WERI-Rb-1 (cell line): ENCODE measurements at regions not wholly inside any gene's neighbourhood (a gene's known extent, or its start where the extent isn't known, plus 50 kb on each side); places are given as distances from the start of the nearest gene placed in this dataset.

Experiments
- DNase-seq: peaks from one replicate; pipeline ENCODE4 v3.0.0-alpha.2; 2020
- H3K27ac ChIP-seq: fragments of 250-450 bp; sonication (Bioruptor Pico); 2 replicates; pipeline ENCODE4 v1.5.1; 2020; ENCODE audit warnings: mild to moderate bottlenecking, moderate library complexity
- H3K27me3 ChIP-seq: fragments of 250-450 bp; sonication (Bioruptor Pico); 2 replicates; pipeline ENCODE4 v1.5.1; 2021; ENCODE audit warnings: mild to moderate bottlenecking, low read depth, moderate library complexity; ENCODE audit not compliant: insufficient read depth, severe bottlenecking
- H3K36me3 ChIP-seq: fragments of 250-450 bp; sonication (Bioruptor Pico); 2 replicates; pipeline ENCODE4 v1.5.1; 2020; ENCODE audit warnings: mild to moderate bottlenecking, moderate library complexity
- H3K4me3 ChIP-seq: 2 replicates; pipeline ENCODE4 v1.5.1; 2011; ENCODE audit warnings: low read depth, mild to moderate bottlenecking, control low read depth, low read length
- H3K9me3 ChIP-seq: fragments of 250-450 bp; sonication (Bioruptor Pico); 2 replicates; pipeline ENCODE4 v1.5.1; 2021; ENCODE audit warnings: mild to moderate bottlenecking, moderate library complexity; ENCODE audit not compliant: severe bottlenecking
- CTCF ChIP-seq: IDR thresholded peaks from 2 replicates; pipeline ENCODE4 v1.5.1; 2011; ENCODE audit warnings: low read depth, mild to moderate bottlenecking, control low read depth, inconsistent platforms, low read length

GRCh38 chr18:73756256-73757091 lies 391.2 kb downstream of the FBXO15 start:
- Histone ChIP-seq H3K9me3 (no peaks in the 10 kb centered on the region), H3K36me3 (no peaks in the 10 kb centered on the region), H3K27ac (no peak overlapping the region), H3K4me3 (no peak overlapping the region), H3K27me3 (no peaks in the 10 kb centered on the region)
- no peak for DNase-seq
- TF ChIP-seq CTCF: no peak

DNA sequence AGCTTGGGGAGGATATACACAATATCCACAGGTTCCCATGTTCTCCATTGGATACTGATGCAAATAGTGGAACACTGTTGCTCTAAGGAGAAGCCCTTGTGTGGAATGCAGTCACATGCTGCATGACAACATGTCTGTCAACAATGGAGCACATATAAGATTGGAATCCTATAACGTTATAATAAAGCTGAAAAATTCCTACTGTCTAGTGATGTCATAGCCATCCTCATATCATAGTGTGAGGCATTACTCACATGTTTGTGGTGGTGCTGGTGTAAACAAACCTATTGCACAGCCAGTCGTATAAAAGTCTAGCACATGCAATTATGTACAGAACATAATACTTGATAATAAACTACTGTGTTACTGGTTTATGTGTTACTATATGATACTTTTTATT lies 394.7 kb downstream of the FBXO15 start:
- Histone ChIP-seq H3K27ac (no peak overlapping the region), H3K36me3 (no peaks in the 10 kb centered on the region), H3K9me3 (no peaks in the 10 kb centered on the region), H3K4me3 (no peak overlapping the region), H3K27me3 (no peaks in the 10 kb centered on the region)
- DNase-seq: no peak
- TF ChIP-seq CTCF: no peak

- H3K9me3 ChIP-seq: no peaks in the 10 kb centered on the region
- no peak for TF ChIP-seq CTCF
- no peak overlapping the region for H3K27ac ChIP-seq
- no peak for DNase-seq
- H3K36me3 ChIP-seq: no peaks in the 10 kb centered on the region
- H3K4me3 ChIP-seq: no peak overlapping the region
- H3K27me3 ChIP-seq: no peaks in the 10 kb centered on the region
Observed at GRCh38 chr18:73752546-73752945, 395.1 kb downstream of the FBXO15 start.

GRCh38 chr18:73750052-73750451 lies 397.6 kb downstream of the FBXO15 start:
- no peak overlapping the region for H3K27ac ChIP-seq
- no peaks in the 10 kb centered on the region for H3K27me3 ChIP-seq
- TF ChIP-seq CTCF: no peak
- no peak for DNase-seq
- no peaks in the 10 kb centered on the region for H3K36me3 ChIP-seq
- H3K4me3 ChIP-seq: no peak overlapping the region
- no peaks in the 10 kb centered on the region for H3K9me3 ChIP-seq

- DNase-seq: no peak
- H3K27me3 ChIP-seq: no peaks in the 10 kb centered on the region
- no peak overlapping the region for H3K27ac ChIP-seq
- no peaks in the 10 kb centered on the region for H3K36me3 ChIP-seq
- TF ChIP-seq CTCF: no peak
- H3K9me3 ChIP-seq: no peaks in the 10 kb centered on the region
- no peak overlapping the region for H3K4me3 ChIP-seq
Observed at GRCh38 chr18:73749304-73749703, 398.3 kb downstream of the FBXO15 start.

GRCh38 chr18:73748731-73749130 lies 398.9 kb downstream of the FBXO15 start:
- TF ChIP-seq CTCF: no peak
- no peaks in the 10 kb centered on the region for H3K36me3 ChIP-seq
- H3K27me3 ChIP-seq: no peaks in the 10 kb centered on the region
- no peak overlapping the region for H3K4me3 ChIP-seq
- H3K27ac ChIP-seq: no peak overlapping the region
- no peak for DNase-seq
- H3K9me3 ChIP-seq: no peaks in the 10 kb centered on the region
